ENCODE measurements at regions not wholly inside any gene's neighbourhood (a gene's known extent, or its start where the extent isn't known, plus 50 kb on each side); places are given as distances from the start of the nearest gene placed in this dataset.

DNA sequence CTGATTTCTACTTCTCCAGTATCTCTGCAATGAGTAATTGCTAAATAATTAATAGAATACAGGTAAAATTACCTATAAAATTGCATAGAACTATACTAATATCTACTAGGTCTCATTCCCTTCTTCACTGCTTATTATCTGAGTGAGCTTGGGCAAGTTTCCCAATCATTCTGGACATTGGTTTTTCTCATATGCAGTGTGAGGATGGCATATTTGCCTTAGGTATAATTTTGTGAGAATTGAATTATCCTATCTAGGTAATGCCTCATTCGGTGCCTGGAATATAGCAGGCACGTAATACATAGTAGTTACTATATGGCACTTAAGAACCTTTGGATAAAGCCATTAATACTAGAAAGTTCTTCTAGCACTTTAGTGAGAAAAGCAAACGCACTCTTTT, 434.7 kb downstream of the GATA3 start (continued):
- TF ChIP-seq FOSL1 (IDR thresholded peaks at IDR 0.05; ENCODE audit: low read depth) = no peak
- no peak for TF ChIP-seq ELF1 (IDR thresholded peaks at IDR 0.05; ENCODE audit: borderline replicate concordance, low read depth)
- no peak for TF ChIP-seq RAD21 (IDR thresholded peaks at IDR 0.05; ENCODE audit: low read depth)
- no peak for TF ChIP-seq JUND (IDR thresholded peaks at IDR 0.05)
- TF ChIP-seq TCF7L2 (IDR thresholded peaks at IDR 0.05; ENCODE audit: borderline replicate concordance, extremely low read depth, insufficient read depth, insufficient read length) = no peak
- TF ChIP-seq CTCF (IDR thresholded peaks at IDR 0.05 in 2 of 3, conservative IDR thresholded peaks at IDR 0.05 in 1 of 3; ENCODE audit: borderline replicate concordance in 1 of 3, insufficient read depth in 1 of 3, low read depth in 2 of 3, low read length in 2 of 3) = no peak
- no peak for TF ChIP-seq POLR2AphosphoS5 (IDR thresholded peaks at IDR 0.05; ENCODE audit: low read depth, low read length)

DNA sequence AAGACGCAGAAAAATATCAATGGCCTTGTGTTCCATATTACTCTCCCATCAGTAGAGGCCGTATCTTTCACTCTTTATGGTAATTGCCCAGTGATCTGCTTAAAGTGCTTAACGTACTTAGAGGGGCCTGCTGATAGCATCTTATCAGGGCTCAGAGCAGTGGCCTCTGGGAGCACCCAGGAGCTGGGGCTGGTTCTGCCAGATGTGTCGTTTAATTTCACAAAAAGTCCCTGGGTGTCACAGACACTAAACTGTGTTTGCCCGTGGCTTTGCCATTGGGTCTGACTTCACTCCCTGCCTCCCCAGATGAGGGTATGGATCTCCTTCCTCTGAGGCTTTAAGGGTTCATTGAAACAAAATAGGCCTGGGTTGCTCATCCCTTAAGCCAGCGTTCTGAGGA, 435.3 kb downstream of the GATA3 start:
- no peak overlapping the region for H3K4me2 ChIP-seq (ENCODE audit: low read length)
- no peaks in the 10 kb centered on the region for H3K9me2 ChIP-seq (ENCODE audit: insufficient read depth)
- RAD21 ChIA-PET (ENCODE audit: low non-redundant PET in 1 of 2, low total read pairs in 2 of 2, uncharacterized antibody in 2 of 2, unreplicated experiment in 2 of 2) = no interaction called here
- no peaks in the 10 kb centered on the region for H4K20me1 ChIP-seq (ENCODE audit: insufficient read depth)
- TF ChIP-seq ZFX (IDR thresholded peaks at IDR 0.05) = no peak
- no peak for TF ChIP-seq CTCF (IDR thresholded peaks at IDR 0.05 in 2 of 3, conservative IDR thresholded peaks at IDR 0.05 in 1 of 3; ENCODE audit: borderline replicate concordance in 1 of 3, insufficient read depth in 1 of 3, low read depth in 2 of 3, low read length in 2 of 3)
- TF ChIP-seq, protein P1, sequence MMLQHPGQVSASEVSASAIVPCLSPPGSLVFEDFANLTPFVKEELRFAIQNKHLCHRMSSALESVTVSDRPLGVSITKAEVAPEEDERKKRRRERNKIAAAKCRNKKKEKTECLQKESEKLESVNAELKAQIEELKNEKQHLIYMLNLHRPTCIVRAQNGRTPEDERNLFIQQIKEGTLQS (IDR thresholded peaks at IDR 0.05) = no peak
- no peak for TF ChIP-seq SIN3A (IDR thresholded peaks at IDR 0.05; ENCODE audit: low read depth)
- TF ChIP-seq SP1 (IDR thresholded peaks at IDR 0.05; ENCODE audit: low read depth) = no peak
- no peak for TF ChIP-seq POLR2A (IDR thresholded peaks at IDR 0.05; ENCODE audit: borderline replicate concordance, extremely low read depth, insufficient read depth, insufficient read length)
- no peak for TF ChIP-seq POLR2AphosphoS5 (IDR thresholded peaks at IDR 0.05; ENCODE audit: low read depth, low read length)
- TF ChIP-seq ZNF274 (IDR thresholded peaks at IDR 0.05; ENCODE audit: low read depth, low read length) = no peak
- no peak for TF ChIP-seq REST (IDR thresholded peaks at IDR 0.05; ENCODE audit: low read depth)
- TF ChIP-seq JUND (IDR thresholded peaks at IDR 0.05) = no peak
- no peak for TF ChIP-seq RAD21 (IDR thresholded peaks at IDR 0.05; ENCODE audit: low read depth)
- no peak for TF ChIP-seq EZH2 (IDR thresholded peaks at IDR 0.05)
- TF ChIP-seq, protein P2, sequence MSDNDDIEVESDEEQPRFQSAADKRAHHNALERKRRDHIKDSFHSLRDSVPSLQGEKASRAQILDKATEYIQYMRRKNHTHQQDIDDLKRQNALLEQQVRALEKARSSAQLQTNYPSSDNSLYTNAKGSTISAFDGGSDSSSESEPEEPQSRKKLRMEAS (IDR thresholded peaks at IDR 0.05) = no peak
- TF ChIP-seq CBX3 (IDR thresholded peaks at IDR 0.05; ENCODE audit: low read depth) = no peak
- H3K79me2 ChIP-seq (ENCODE audit: insufficient read depth, low read length) = no peaks in the 10 kb centered on the region
- DNase-seq (ENCODE audit: low read depth, low spot score) = no peak
- H3K4me1 ChIP-seq (ENCODE audit: control insufficient read depth in 1 of 2, insufficient read depth in 2 of 2, low read length in 2 of 2) = no peaks in the 10 kb centered on the region
- H3K36me3 ChIP-seq (ENCODE audit: control insufficient read depth in 1 of 2, insufficient read depth in 2 of 2, low read length in 2 of 2) = no peaks in the 10 kb centered on the region
- H3K9me3 ChIP-seq (ENCODE audit: control insufficient read depth in 1 of 2, insufficient read depth in 1 of 2, low read depth in 1 of 2, low read length in 2 of 2) = peaks cover 3 to 4% of the 10 kb centered on the region in 2 experiments; a peak in 2 of 4 replicates
- BruUV-seq (replicated peaks) = no TSS peak
- POLR2A ChIA-PET = no interaction called here
- no peak overlapping the region for H2AFZ ChIP-seq (ENCODE audit: low read depth, low read length, poor library complexity, severe bottlenecking)
- H3K9ac ChIP-seq (ENCODE audit: low read length) = no peak overlapping the region
- no peaks in the 10 kb centered on the region for H3K27me3 ChIP-seq (ENCODE audit: insufficient read depth, low read length)
- no peak overlapping the region for H3K27ac ChIP-seq (ENCODE audit: low read depth, low read length)
- CTCF ChIA-PET = no interaction called here
- no peak for ATAC-seq
- no peak overlapping the region for H3K4me3 ChIP-seq (replicated peaks in 1 of 2; ENCODE audit: low read depth in 1 of 2, low read length in 2 of 2)
- intact Hi-C loops (cut with micrococcal nuclease) = no loop called here

All from HCT116 (cell line).